Brain microvascular endothelial cell (primary cell): ENCODE measurements at regions not wholly inside any gene's neighbourhood (a gene's known extent, or its start where the extent isn't known, plus 50 kb on each side); places are given as distances from the start of the nearest gene placed in this dataset.

Experiments
- DNase-seq: peaks from one replicate; pipeline ENCODE4 v3.0.0-alpha.2; 2020
- H3K27ac ChIP-seq: fragments of 250-450 bp; sonication (Bioruptor Pico); 2 replicates; pipeline ENCODE4 v1.5.1; 2020; ENCODE audit warnings: mild to moderate bottlenecking, moderate library complexity
- H3K27me3 ChIP-seq: fragments of 250-450 bp; sonication (Bioruptor Pico); replicated peaks from 2 replicates; pipeline ENCODE4 v1.5.1; 2020; ENCODE audit warnings: mild to moderate bottlenecking
- H3K36me3 ChIP-seq: fragments of 250-450 bp; sonication (Bioruptor Pico); replicated peaks from 2 replicates; pipeline ENCODE4 v1.5.1; 2020; ENCODE audit warnings: mild to moderate bottlenecking
- H3K4me3 ChIP-seq: 2 replicates; pipeline ENCODE4 v1.5.1; 2011; ENCODE audit warnings: low read depth, mild to moderate bottlenecking, control low read depth, low read length, moderate library complexity
- in situ Hi-C: cut with HindIII; loops from 2 replicates; pipeline ENCODE4 v1.10.0; 2017; ENCODE audit warnings: low sequenced_read_pairs, low pct_ligation_motif_present
- TF ChIP-seq, protein P1 (sequence below): IDR thresholded peaks from 2 replicates; pipeline ENCODE4 v1.5.1; 2011; ENCODE audit warnings: low read depth, mild to moderate bottlenecking, moderate library complexity, low read length, control low read depth, inconsistent platforms; ENCODE audit errors: missing control alignments

DNA sequence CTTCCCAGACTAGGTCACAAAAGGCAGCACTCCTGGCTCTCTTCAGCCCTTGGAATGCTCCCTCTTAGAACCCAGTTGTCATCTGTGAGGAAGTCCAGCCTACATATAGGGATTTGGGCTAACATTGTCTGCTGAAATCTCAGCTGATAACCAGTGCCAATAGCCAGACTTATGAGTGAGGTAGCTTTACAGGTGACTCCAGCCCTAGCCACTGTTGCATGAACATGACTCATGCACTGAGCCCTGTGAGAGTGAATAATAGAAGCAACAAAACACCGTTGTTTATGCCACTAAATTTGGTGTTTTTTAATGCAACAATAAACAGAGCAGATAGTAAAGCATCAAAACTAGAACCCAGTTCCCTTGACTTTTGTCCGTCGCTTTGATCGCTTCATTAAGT is 433.2 kb downstream of the STIM2 start:
- in situ Hi-C loops, result no loop called here
- TF ChIP-seq, protein P1, sequence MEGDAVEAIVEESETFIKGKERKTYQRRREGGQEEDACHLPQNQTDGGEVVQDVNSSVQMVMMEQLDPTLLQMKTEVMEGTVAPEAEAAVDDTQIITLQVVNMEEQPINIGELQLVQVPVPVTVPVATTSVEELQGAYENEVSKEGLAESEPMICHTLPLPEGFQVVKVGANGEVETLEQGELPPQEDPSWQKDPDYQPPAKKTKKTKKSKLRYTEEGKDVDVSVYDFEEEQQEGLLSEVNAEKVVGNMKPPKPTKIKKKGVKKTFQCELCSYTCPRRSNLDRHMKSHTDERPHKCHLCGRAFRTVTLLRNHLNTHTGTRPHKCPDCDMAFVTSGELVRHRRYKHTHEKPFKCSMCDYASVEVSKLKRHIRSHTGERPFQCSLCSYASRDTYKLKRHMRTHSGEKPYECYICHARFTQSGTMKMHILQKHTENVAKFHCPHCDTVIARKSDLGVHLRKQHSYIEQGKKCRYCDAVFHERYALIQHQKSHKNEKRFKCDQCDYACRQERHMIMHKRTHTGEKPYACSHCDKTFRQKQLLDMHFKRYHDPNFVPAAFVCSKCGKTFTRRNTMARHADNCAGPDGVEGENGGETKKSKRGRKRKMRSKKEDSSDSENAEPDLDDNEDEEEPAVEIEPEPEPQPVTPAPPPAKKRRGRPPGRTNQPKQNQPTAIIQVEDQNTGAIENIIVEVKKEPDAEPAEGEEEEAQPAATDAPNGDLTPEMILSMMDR, result no peak
- H3K27ac ChIP-seq, result no peak overlapping the region
- no peak for DNase-seq
- H3K27me3 ChIP-seq, result no peaks in the 10 kb centered on the region
- no peak overlapping the region for H3K4me3 ChIP-seq
- no peaks in the 10 kb centered on the region for H3K36me3 ChIP-seq

DNA sequence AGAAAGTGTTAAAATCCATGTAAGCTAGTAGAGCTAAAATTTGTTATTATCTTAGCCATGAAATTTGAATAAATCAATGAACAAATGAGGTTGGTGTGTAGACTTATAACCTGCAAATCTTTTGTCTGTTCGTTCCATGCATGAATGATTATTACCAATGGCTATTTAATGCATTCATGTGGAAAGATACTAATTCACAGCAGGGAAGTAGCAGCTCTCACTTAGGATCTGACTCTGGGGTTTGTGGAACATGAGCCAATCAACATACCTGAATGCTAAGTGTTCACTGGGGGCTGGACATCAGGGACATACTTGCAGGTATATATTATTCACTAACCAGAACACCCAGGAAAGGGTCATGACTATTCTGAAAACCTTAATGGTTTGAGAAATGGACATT is 444.1 kb downstream of the STIM2 start:
- H3K36me3 ChIP-seq, result no peaks in the 10 kb centered on the region
- TF ChIP-seq, protein P1, result no peak

DNA sequence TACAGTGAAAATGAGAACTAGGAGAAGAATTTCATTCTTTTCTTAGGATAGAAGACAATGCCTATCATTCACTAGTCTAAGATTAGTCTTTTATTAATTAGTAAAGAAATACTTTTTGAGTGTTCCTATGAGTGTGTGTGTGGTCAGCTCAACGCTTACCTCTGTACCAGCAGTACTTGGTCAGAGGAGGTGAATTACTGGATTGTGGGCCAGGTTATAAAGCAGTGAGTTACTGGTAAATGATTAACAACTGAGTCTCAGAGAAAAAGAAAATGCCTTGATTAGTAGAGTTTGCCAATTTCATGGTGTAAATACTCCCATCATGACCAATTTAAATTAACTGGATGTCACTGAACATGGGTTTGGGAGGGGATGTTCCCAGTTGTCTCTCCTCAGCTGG is 444.6 kb downstream of the STIM2 start:
- Histone ChIP-seq H3K36me3 (no peaks in the 10 kb centered on the region), H3K27me3 (no peaks in the 10 kb centered on the region), H3K27ac (no peak overlapping the region), H3K4me3 (no peak overlapping the region)
- in situ Hi-C loops, result no loop called here
- TF ChIP-seq, protein P1, result no peak
- no peak for DNase-seq

More for the DNA sequence above, 444.1 kb downstream of the STIM2 start:
- DNase-seq, result no peak
- no peak overlapping the region for H3K4me3 ChIP-seq
- no peak overlapping the region for H3K27ac ChIP-seq
- in situ Hi-C loops, result no loop called here
- no peaks in the 10 kb centered on the region for H3K27me3 ChIP-seq

DNA sequence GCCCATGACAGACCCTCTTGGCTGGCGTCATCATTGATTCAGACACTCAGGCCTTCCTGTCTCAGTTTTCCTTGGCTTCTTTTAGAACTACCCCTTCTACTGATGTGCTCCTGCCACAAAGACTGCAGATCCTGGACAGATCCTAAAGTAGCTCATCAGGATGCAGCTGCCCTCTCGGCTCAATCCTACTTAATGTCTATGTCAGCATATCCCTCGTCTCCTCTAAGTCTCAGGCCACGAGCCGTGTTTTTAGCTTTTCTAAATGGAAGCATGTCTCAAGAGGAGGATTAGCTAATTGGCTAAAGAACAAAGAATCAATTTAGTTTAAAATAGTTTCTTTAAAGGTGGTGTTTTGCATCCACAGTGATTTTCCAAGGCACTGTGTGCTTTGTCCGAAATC is 447.7 kb downstream of the STIM2 start:
- in situ Hi-C loops, result no loop called here
- Histone ChIP-seq H3K4me3 (no peak overlapping the region), H3K27me3 (no peaks in the 10 kb centered on the region), H3K36me3 (no peaks in the 10 kb centered on the region), H3K27ac (no peak overlapping the region)
- TF ChIP-seq, protein P1, result no peak
- DNase-seq, result no peak

DNA sequence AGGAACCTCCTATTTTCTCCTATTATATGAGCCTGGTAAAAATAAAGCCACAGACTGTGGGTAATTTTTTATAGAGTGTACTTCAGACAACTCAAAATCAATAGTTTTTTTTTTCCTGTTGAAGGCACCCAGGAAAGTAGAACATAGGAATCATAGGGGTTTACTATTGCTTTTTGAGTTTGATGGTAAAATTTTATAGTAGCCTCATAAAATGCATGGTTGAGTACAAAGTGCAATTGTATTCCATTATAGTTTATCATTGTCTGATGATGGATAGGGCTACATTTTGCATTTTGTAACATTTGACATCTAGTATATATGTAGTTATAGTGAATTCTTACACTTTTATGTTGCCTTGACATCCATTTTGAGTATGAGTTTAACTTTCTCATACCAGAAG is 455.0 kb downstream of the STIM2 start:
- Histone ChIP-seq H3K36me3 (no peaks in the 10 kb centered on the region), H3K27ac (no peak overlapping the region), H3K4me3 (no peak overlapping the region), H3K27me3 (no peaks in the 10 kb centered on the region)
- in situ Hi-C loops, result no loop called here
- TF ChIP-seq, protein P1, result no peak
- no peak for DNase-seq

DNA sequence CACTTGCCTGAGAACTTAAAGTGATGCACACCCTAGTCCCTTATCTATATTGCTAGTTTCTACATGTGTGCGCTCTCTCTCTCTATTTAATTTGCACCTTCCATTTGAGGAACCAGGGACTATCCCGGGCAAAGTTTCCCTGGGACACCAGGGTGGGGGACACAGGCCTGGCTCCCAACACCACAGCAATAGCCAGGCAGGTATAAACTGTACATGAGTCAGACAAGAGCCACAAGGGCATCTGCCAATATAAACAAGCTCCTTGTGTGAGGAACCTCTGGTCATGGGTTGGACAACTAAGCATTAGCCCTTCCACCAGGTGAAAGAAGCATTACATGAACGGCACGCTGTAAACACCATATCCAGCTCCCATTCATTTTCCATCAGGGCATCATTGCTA is 455.5 kb downstream of the STIM2 start:
- TF ChIP-seq, protein P1, result no peak
- in situ Hi-C loops, result no loop called here

More for the DNA sequence above, 455.5 kb downstream of the STIM2 start:
- H3K4me3 ChIP-seq, result no peak overlapping the region
- no peaks in the 10 kb centered on the region for H3K36me3 ChIP-seq
- no peaks in the 10 kb centered on the region for H3K27me3 ChIP-seq
- no peak for DNase-seq
- H3K27ac ChIP-seq, result no peak overlapping the region
